22Rv1 (cell line): ENCODE measurements at regions not wholly inside any gene's neighbourhood (a gene's known extent, or its start where the extent isn't known, plus 50 kb on each side); places are given as distances from the start of the nearest gene placed in this dataset.

Experiments
- H3K27ac ChIP-seq: fragments of 450-650 bp; 2 replicates; pipeline ENCODE4 v1.5.1; 2017
- CTCF ChIP-seq: fragments of 450-650 bp; IDR thresholded peaks from 2 replicates; pipeline ENCODE4 v1.5.1; 2017; ENCODE audit warnings: mild to moderate bottlenecking
- ZFX ChIP-seq: fragments of 450-650 bp; IDR thresholded peaks from 2 replicates; pipeline ENCODE4 v1.6.1; 2017; ENCODE audit warnings: antibody characterized with exemption, borderline replicate concordance

- H3K27ac ChIP-seq, result no peak overlapping the region
- TF ChIP-seq ZFX (no peak), CTCF (no peak)
Observed at GRCh38 chr10:61330669-61331068, 122.5 kb downstream of the TMEM26 start.

- TF ChIP-seq ZFX (no peak), CTCF (no peak)
- no peak overlapping the region for H3K27ac ChIP-seq
Observed at GRCh38 chr10:61329854-61330253, 123.3 kb downstream of the TMEM26 start.

GRCh38 chr10:61325223-61325960, 127.8 kb downstream of the TMEM26 start:
- no peak for TF ChIP-seq CTCF
- TF ChIP-seq ZFX, result no peak
- H3K27ac ChIP-seq, result no peak overlapping the region

GRCh38 chr10:61323726-61324125, 129.5 kb downstream of the TMEM26 start:
- no peak overlapping the region for H3K27ac ChIP-seq
- TF ChIP-seq ZFX (no peak), CTCF (no peak)

GRCh38 chr10:61321041-61321857, 131.9 kb downstream of the TMEM26 start:
- no peak overlapping the region for H3K27ac ChIP-seq
- TF ChIP-seq CTCF (no peak), ZFX (no peak)

GRCh38 chr10:61320257-61320587, 133.0 kb downstream of the TMEM26 start:
- H3K27ac ChIP-seq, result no peak overlapping the region
- TF ChIP-seq ZFX, result no peak
- no peak for TF ChIP-seq CTCF
